ENCODE measurements at regions not wholly inside any gene's neighbourhood (a gene's known extent, or its start where the extent isn't known, plus 50 kb on each side); places are given as distances from the start of the nearest gene placed in this dataset.

GRCh38 chr10:61548364-61548763 is 95.2 kb upstream of the TMEM26 start:
- DNase-seq (ENCODE audit: low spot score): no peak

- DNase-seq (ENCODE audit: low spot score): no peak
Measured at GRCh38 chr10:61547297-61547696, 94.1 kb upstream of the TMEM26 start.

GRCh38 chr10:61545170-61545569 is 92.0 kb upstream of the TMEM26 start:
- no peak for DNase-seq (ENCODE audit: low spot score)

- no peak for DNase-seq (ENCODE audit: low spot score)
Measured at GRCh38 chr10:61543831-61544230, 90.7 kb upstream of the TMEM26 start.

GRCh38 chr10:61542596-61542995 is 89.4 kb upstream of the TMEM26 start:
- no peak for DNase-seq (ENCODE audit: low spot score)

- no peak for DNase-seq (ENCODE audit: low spot score)
Measured at GRCh38 chr10:61541960-61542359, 88.8 kb upstream of the TMEM26 start.

GRCh38 chr10:61539876-61540275 is 86.7 kb upstream of the TMEM26 start:
- no peak for DNase-seq (ENCODE audit: low spot score)

GRCh38 chr10:61529208-61529607 is 76.0 kb upstream of the TMEM26 start:
- DNase-seq (ENCODE audit: low spot score): no peak

GRCh38 chr10:61503051-61503450 is 49.9 kb upstream of the TMEM26 start:
- DNase-seq (ENCODE audit: low spot score): no peak

Data from SK-N-DZ (cell line).